Urinary bladder (tissue), 3 donors: ENCODE measurements at regions not wholly inside any gene's neighbourhood (a gene's known extent, or its start where the extent isn't known, plus 50 kb on each side); places are given as distances from the start of the nearest gene placed in this dataset.
A peak's percentile ranks its signal among the peaks of the same experiment; 100 is the strongest.

Source experiments
- DNase-seq: peaks from one replicate; pipeline ENCODE4 v3.0.0-alpha.2; 2015; ENCODE audit errors: extremely low spot score
- H3K27ac ChIP-seq: one replicate; pipeline ENCODE4 v1.5.1; 2013; ENCODE audit warnings: low read depth, mild to moderate bottlenecking, moderate library complexity
- H3K36me3 ChIP-seq: one replicate; pipeline ENCODE4 v1.6.1; 2013; ENCODE audit warnings: mild to moderate bottlenecking, moderate library complexity; ENCODE audit not compliant: insufficient read depth
- H3K4me1 ChIP-seq: one replicate; pipeline ENCODE4 v1.6.1; 2013; ENCODE audit warnings: mild to moderate bottlenecking, moderate library complexity; ENCODE audit not compliant: insufficient read depth
- H3K4me3 ChIP-seq: one replicate; pipeline ENCODE4 v1.5.1; 2013; ENCODE audit warnings: low read depth, low read length
- WGBS: extraction: QIAGEN DNeasy Blood & Tissue Kit; methylation state at CpG from one replicate; pipeline ENCODE4 v1.1.7; 2013; 5-methylcytosine and 5-hydroxymethylcytosine counted together
- donor health status: healthy with polysubstance abuse.
- donor health status: healthy.

- H3K27ac ChIP-seq, result no peak overlapping the region
- no peak for DNase-seq
- H3K4me1 ChIP-seq, result peaks cover 1% of the 10 kb centered on the region
- no peaks in the 10 kb centered on the region for H3K36me3 ChIP-seq
- 67% methylated on average over 9 of the region's 9 CpGs for WGBS
- no peak overlapping the region for H3K4me3 ChIP-seq
Measured at GRCh38 chr9:96135076-96135752, 166.8 kb downstream of the HSD17B3 start.

- Histone ChIP-seq H3K4me3 (no peak overlapping the region), H3K4me1 (peaks cover 1% of the 10 kb centered on the region), H3K27ac (no peak overlapping the region), H3K36me3 (no peaks in the 10 kb centered on the region)
- 80% methylated on average over 6 of the region's 6 CpGs for WGBS
- no peak for DNase-seq
Measured at GRCh38 chr9:96133321-96134021, 168.5 kb downstream of the HSD17B3 start.

GRCh38 chr9:96131825-96132224 is 170.2 kb downstream of the HSD17B3 start:
- Histone ChIP-seq H3K27ac (no peak overlapping the region), H3K36me3 (no peaks in the 10 kb centered on the region), H3K4me1 (peaks cover 1% of the 10 kb centered on the region), H3K4me3 (no peak overlapping the region)
- no peak for DNase-seq
- 83% methylated on average over 4 of the region's 4 CpGs for WGBS

- Histone ChIP-seq H3K27ac (no peak overlapping the region), H3K36me3 (no peaks in the 10 kb centered on the region), H3K4me1 (peaks cover 1% of the 10 kb centered on the region), H3K4me3 (no peak overlapping the region)
- DNase-seq, result no peak
- 93% methylated on average over 3 of the region's 3 CpGs for WGBS
Measured at GRCh38 chr9:96130970-96131369, 171.0 kb downstream of the HSD17B3 start.

GRCh38 chr9:96129747-96130146 is 172.2 kb downstream of the HSD17B3 start:
- Histone ChIP-seq H3K4me3 (no peak overlapping the region), H3K27ac (peak overlapping the region; percentile 6), H3K36me3 (no peaks in the 10 kb centered on the region), H3K4me1 (no peaks in the 10 kb centered on the region)
- no peak for DNase-seq
- 83% methylated on average over 6 of the region's 6 CpGs for WGBS

- no peaks in the 10 kb centered on the region for H3K4me1 ChIP-seq
- 67% methylated on average over 2 of the region's 2 CpGs for WGBS
Measured at GRCh38 chr9:96128880-96129279, 173.1 kb downstream of the HSD17B3 start.

GRCh38 chr9:96126321-96126881 is 175.6 kb downstream of the HSD17B3 start:
- DNase-seq, result peak; percentile 41
- Histone ChIP-seq H3K4me1 (no peaks in the 10 kb centered on the region), H3K36me3 (no peaks in the 10 kb centered on the region), H3K27ac (peak overlapping the region; percentile 48), H3K4me3 (no peak overlapping the region)
- 46% methylated on average over 21 of the region's 21 CpGs for WGBS

More at GRCh38 chr9:96128880-96129279, 173.1 kb downstream of the HSD17B3 start:
- H3K27ac ChIP-seq, result no peak overlapping the region
- no peak overlapping the region for H3K4me3 ChIP-seq
- DNase-seq, result no peak
- H3K36me3 ChIP-seq, result no peaks in the 10 kb centered on the region

- no peaks in the 10 kb centered on the region for H3K36me3 ChIP-seq
- no peak overlapping the region for H3K4me3 ChIP-seq
- no peak for DNase-seq
- no peaks in the 10 kb centered on the region for H3K4me1 ChIP-seq
- H3K27ac ChIP-seq, result no peak overlapping the region
- 94% methylated on average over 3 of the region's 3 CpGs for WGBS
Measured at GRCh38 chr9:96125624-96126023, 176.4 kb downstream of the HSD17B3 start.

- no peaks in the 10 kb centered on the region for H3K36me3 ChIP-seq
- no peak overlapping the region for H3K27ac ChIP-seq
- no peaks in the 10 kb centered on the region for H3K4me1 ChIP-seq
- no peak for DNase-seq
- H3K4me3 ChIP-seq, result no peak overlapping the region
- 77% methylated on average over 3 of the region's 3 CpGs for WGBS
Measured at GRCh38 chr9:96122751-96123150, 179.2 kb downstream of the HSD17B3 start.

GRCh38 chr9:96122282-96122681 is 179.7 kb downstream of the HSD17B3 start:
- no peaks in the 10 kb centered on the region for H3K36me3 ChIP-seq
- H3K4me1 ChIP-seq, result no peaks in the 10 kb centered on the region
- H3K4me3 ChIP-seq, result no peak overlapping the region
- 81% methylated on average over 6 of the region's 6 CpGs for WGBS
- H3K27ac ChIP-seq, result no peak overlapping the region
- DNase-seq, result no peak

- H3K4me3 ChIP-seq, result no peak overlapping the region
- no peaks in the 10 kb centered on the region for H3K4me1 ChIP-seq
- H3K27ac ChIP-seq, result no peak overlapping the region
- no peaks in the 10 kb centered on the region for H3K36me3 ChIP-seq
- WGBS, result 63% methylated on average over 2 of the region's 2 CpGs
- DNase-seq, result no peak
Measured at GRCh38 chr9:96121136-96121535, 180.8 kb downstream of the HSD17B3 start.

- no peak for DNase-seq
- Histone ChIP-seq H3K36me3 (no peaks in the 10 kb centered on the region), H3K27ac (no peak overlapping the region), H3K4me3 (no peak overlapping the region), H3K4me1 (no peaks in the 10 kb centered on the region)
- 89% methylated on average over 6 of the region's 6 CpGs for WGBS
Measured at GRCh38 chr9:96117398-96118080, 184.4 kb downstream of the HSD17B3 start.

- no peak overlapping the region for H3K27ac ChIP-seq
- 74% methylated on average over 5 of the region's 5 CpGs for WGBS
- no peak overlapping the region for H3K4me3 ChIP-seq
- H3K36me3 ChIP-seq, result no peaks in the 10 kb centered on the region
- peak; percentile 62 for DNase-seq
- no peaks in the 10 kb centered on the region for H3K4me1 ChIP-seq
Measured at GRCh38 chr9:96116275-96117064, 185.5 kb downstream of the HSD17B3 start.
